Right atrium auricular region (tissue), 2 donors: ENCODE measurements at regions not wholly inside any gene's neighbourhood (a gene's known extent, or its start where the extent isn't known, plus 50 kb on each side); places are given as distances from the start of the nearest gene placed in this dataset.

Experiments
- DNase-seq: peaks from one replicate; pipeline ENCODE4 v3.0.0-alpha.2; 2019; ENCODE audit warnings: low spot score
- H3K27ac ChIP-seq, 2 donors: fragments of 200-600 bp; sonication (generic); 1 replicate in 1 of 2; 2 replicates in 1 of 2; pipeline ENCODE4 v1.5.1; 2016 to 2019
- H3K27me3 ChIP-seq, 2 donors: fragments of 200-600 bp; sonication (generic); one replicate each; pipeline versions ENCODE4 v1.5.1 to v1.6.0; 2017 to 2019
- H3K36me3 ChIP-seq: fragments of 200-600 bp; sonication (generic); one replicate; pipeline ENCODE4 v1.5.1; 2016
- H3K4me1 ChIP-seq, 2 donors: fragments of 200-600 bp; sonication (generic); one replicate each; pipeline versions ENCODE4 v1.5.1 to v1.6.0; 2017 to 2019
- H3K4me3 ChIP-seq, 2 donors: fragments of 200-600 bp; sonication (generic); 1 replicate in 1 of 2; 2 replicates in 1 of 2; pipeline ENCODE4 v1.5.1; 2017 to 2019; ENCODE audit warnings: mild to moderate bottlenecking in 1 of 2, moderate library complexity in 1 of 2
- H3K9me3 ChIP-seq, 2 donors: fragments of 200-600 bp; sonication (generic); one replicate each; pipeline ENCODE4 v1.5.1; 2019
- TF ChIP-seq, protein P1 (sequence below), 2 donors: fragments of 200-600 bp; sonication (generic); IDR thresholded peaks; one replicate each; pipeline ENCODE4 v1.5.1; 2019; ENCODE audit warnings: antibody characterized with exemption in 2 of 2

DNA sequence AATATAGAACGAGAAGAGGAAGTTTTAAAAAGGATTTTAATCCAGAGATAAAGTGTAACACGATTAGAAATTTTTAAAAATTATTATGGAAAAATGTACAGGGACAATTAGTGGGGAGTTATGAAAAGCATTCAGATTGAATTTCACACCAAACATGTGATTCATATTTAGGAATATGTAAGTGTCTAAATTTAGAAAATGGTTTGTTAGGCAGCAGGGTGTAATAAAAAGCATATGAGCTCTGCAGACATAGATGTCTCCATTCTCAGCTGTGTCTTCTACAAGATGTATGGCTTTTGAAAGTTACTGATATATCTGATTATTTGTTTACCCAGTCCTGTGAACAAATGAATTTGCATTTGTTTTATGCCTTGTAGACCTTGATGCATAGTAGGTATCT lies 638.9 kb upstream of the AGA start:
- H3K27me3 ChIP-seq = no peaks in the 10 kb centered on the region
- H3K27ac ChIP-seq = no peak overlapping the region
- no peaks in the 10 kb centered on the region for H3K36me3 ChIP-seq
- H3K9me3 ChIP-seq = peaks cover 0 to 6% of the 10 kb centered on the region in 2 donors
- H3K4me1 ChIP-seq = no peaks in the 10 kb centered on the region
- no peak for DNase-seq
- TF ChIP-seq, protein P1, sequence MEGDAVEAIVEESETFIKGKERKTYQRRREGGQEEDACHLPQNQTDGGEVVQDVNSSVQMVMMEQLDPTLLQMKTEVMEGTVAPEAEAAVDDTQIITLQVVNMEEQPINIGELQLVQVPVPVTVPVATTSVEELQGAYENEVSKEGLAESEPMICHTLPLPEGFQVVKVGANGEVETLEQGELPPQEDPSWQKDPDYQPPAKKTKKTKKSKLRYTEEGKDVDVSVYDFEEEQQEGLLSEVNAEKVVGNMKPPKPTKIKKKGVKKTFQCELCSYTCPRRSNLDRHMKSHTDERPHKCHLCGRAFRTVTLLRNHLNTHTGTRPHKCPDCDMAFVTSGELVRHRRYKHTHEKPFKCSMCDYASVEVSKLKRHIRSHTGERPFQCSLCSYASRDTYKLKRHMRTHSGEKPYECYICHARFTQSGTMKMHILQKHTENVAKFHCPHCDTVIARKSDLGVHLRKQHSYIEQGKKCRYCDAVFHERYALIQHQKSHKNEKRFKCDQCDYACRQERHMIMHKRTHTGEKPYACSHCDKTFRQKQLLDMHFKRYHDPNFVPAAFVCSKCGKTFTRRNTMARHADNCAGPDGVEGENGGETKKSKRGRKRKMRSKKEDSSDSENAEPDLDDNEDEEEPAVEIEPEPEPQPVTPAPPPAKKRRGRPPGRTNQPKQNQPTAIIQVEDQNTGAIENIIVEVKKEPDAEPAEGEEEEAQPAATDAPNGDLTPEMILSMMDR (IDR thresholded peaks at IDR 0.05) = no peak
- H3K4me3 ChIP-seq = no peak overlapping the region

DNA sequence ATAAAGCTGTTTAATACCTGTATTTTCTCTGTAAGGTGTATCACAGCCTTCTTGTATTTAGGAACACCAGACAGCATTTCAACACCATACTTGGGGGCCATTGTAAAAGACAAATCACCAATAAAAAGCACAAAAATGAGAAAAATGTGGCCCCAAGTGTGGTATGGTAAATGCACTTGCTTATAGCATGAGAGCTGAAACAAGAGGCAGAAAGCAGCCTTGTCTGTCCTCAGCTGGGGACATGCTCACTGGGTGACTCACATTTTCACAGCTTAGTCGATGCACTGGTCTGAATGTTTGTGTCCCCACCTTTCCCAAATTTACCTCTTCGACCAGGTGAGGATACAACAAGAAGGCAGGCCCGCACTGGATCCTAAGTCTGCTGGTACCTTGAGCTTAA lies 639.7 kb upstream of the AGA start:
- Histone ChIP-seq H3K4me1 (no peaks in the 10 kb centered on the region), H3K4me3 (no peak overlapping the region), H3K36me3 (no peaks in the 10 kb centered on the region), H3K27ac (no peak overlapping the region), H3K27me3 (no peaks in the 10 kb centered on the region), H3K9me3 (peaks cover 0 to 6% of the 10 kb centered on the region in 2 donors)
- DNase-seq = no peak
- TF ChIP-seq, protein P1 (IDR thresholded peaks at IDR 0.05) = no peak

DNA sequence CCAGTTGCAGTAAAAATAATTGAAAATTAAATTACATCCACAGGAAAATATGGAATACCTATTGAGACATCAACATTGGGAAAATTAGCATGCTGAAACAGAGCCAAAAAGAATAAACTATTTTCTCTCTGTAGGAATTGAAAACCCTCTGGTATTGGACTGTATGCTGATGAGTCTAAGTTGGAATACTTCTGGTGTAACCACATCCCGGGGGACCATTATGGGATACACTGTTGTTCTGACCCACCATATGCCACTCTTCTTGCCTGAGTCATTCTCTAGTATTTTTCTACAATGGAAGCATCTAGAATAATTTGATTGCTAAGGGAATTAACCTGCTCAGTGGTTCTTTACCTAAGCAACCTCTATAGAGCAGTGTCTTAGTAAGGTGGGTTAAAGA lies 640.7 kb upstream of the AGA start:
- Histone ChIP-seq H3K27ac (no peak overlapping the region), H3K4me3 (no peak overlapping the region), H3K27me3 (no peaks in the 10 kb centered on the region), H3K36me3 (no peaks in the 10 kb centered on the region), H3K9me3 (peaks cover 0 to 6% of the 10 kb centered on the region in 2 donors), H3K4me1 (no peaks in the 10 kb centered on the region)
- no peak for DNase-seq
- TF ChIP-seq, protein P1 (IDR thresholded peaks at IDR 0.05) = no peak

DNA sequence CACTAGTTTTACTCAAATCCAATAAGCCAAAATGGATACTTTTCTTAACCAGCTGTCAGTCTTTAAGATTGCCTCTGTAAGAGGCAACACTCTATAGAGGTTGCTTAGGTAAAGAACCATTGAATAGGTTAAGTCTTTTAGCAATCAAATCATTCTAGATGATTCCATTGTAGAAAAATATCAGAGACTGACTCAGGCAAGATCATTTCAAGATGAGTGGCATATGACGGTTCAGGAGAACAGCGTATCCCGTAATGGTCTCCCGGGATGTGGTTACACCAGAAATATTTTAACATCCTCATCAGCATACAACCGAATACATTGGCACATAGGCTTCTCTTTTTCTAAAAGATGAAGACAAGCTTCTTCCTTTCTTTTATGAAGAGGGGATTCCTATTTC lies 641.7 kb upstream of the AGA start:
- no peaks in the 10 kb centered on the region for H3K36me3 ChIP-seq
- H3K4me3 ChIP-seq = no peak overlapping the region
- TF ChIP-seq, protein P1 (IDR thresholded peaks at IDR 0.05) = no peak
- no peak for DNase-seq
- peaks cover 0 to 6% of the 10 kb centered on the region in 2 donors for H3K9me3 ChIP-seq
- H3K27ac ChIP-seq = no peak overlapping the region
- no peaks in the 10 kb centered on the region for H3K4me1 ChIP-seq
- H3K27me3 ChIP-seq = no peaks in the 10 kb centered on the region

DNA sequence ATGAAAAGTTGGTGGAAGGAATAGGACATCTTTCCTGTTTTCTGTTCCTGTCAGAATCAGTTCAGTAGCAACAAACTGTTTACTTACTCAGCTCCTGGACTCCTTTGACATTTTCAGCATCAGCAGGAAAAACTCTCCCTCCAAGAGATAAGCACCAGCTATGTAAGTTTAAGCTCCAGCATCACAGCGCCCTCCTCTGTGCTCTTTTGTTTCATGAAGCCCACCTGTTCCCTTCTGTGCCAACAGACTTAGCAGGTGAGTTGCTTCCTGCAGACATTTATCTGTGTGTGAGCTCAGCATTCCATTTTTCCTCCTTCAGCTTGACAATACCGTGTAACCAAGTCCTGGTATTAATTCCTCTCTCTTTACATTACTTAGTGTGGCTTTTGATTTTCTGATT lies 644.1 kb upstream of the AGA start:
- Histone ChIP-seq H3K4me3 (no peak overlapping the region), H3K4me1 (no peaks in the 10 kb centered on the region), H3K9me3 (peaks cover 0 to 5% of the 10 kb centered on the region in 2 donors), H3K36me3 (no peaks in the 10 kb centered on the region), H3K27me3 (no peaks in the 10 kb centered on the region), H3K27ac (no peak overlapping the region)
- DNase-seq = no peak
- TF ChIP-seq, protein P1 (IDR thresholded peaks at IDR 0.05) = no peak

DNA sequence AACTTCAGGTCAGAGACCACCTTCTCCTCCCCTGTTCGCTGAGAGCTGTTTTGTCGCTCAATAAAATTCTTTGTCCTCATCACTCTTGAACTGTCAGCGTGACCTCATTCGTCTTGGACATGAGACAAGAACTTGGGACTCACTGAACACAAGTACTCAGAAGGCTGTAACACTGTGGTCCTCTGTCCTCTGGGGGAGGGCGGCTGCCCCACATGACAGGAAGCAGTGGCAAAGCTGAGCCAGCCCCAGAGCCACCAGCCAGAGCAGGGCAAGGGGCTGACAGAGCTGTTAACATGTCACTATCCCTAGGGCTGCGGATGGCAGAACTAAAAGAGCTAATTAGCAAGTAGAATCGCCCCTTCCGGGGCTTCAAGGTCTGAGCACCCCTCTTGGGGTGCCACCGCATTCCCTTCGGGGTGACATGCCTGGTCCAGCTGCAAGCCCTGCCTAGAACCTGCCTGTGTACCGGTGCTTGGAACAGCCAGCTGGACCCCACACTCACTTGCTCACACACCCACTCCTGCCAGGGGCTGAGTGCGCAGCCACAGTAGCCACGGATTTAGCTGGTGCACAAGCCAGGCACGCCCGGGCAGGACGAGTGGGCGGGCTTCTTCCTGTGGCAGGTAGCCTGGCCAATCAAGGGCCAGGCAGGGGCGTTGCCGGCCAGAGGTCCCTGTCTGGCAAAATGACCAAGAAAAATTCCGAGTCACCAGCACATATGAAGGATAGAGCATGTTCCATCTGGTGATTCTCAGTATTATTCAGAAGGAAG lies 648.6 kb upstream of the AGA start:
- no peaks in the 10 kb centered on the region for H3K4me1 ChIP-seq
- no peaks in the 10 kb centered on the region for H3K27me3 ChIP-seq
- no peak for DNase-seq
- TF ChIP-seq, protein P1 (IDR thresholded peaks at IDR 0.05) = no peak
- H3K27ac ChIP-seq = no peak overlapping the region
- no peaks in the 10 kb centered on the region for H3K36me3 ChIP-seq
- no peak overlapping the region for H3K4me3 ChIP-seq
- no peaks in the 10 kb centered on the region for H3K9me3 ChIP-seq
